COLO668 (cell line): ENCODE measurements at regions not wholly inside any gene's neighbourhood (a gene's known extent, or its start where the extent isn't known, plus 50 kb on each side); places are given as distances from the start of the nearest gene placed in this dataset.

Experiments
- DNase-seq: peaks from one replicate; lab custom pipeline; 2025; ENCODE audit not compliant: unreplicated experiment; lab: John Stamatoyannopoulos, UW

DNA sequence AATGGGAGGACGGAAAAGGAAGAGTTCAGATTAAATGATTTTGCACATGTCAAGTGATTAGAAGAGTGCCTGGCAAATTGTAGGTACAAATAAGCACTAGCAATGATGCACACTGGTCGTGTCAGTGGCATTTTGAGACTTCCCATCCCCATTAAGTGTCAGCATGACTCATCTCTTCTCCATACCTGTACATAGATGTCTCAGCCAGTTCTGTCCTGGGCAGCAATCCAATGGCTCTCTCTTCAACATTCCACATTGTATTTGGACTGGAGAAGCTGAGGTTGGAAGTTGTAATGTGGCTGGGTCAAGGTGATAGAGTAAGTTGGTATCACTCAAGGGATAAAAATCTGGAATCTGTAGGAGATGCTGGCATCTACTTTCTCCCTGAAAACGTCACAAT lies 742.7 kb downstream of the VRK1 start:
- no peak for DNase-seq

DNA sequence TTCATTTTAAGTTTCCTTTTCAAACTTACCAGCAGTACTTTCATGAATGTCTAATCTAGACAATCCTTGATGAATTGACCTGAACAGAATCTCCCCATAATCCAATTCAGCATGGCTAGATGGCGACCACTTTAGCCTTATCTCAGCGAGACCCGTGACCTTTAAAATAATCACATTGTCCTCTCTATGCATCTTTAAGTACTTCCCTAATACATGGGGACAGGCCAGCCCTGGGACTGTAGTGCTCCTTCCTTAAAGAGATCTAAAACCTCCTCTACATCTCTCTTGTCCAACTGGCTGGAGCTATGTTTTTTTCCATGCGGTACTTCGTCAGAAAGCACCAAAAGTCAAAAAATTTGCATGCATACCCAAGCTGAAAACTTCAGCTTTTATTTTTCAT lies 746.0 kb downstream of the VRK1 start:
- DNase-seq = no peak

DNA sequence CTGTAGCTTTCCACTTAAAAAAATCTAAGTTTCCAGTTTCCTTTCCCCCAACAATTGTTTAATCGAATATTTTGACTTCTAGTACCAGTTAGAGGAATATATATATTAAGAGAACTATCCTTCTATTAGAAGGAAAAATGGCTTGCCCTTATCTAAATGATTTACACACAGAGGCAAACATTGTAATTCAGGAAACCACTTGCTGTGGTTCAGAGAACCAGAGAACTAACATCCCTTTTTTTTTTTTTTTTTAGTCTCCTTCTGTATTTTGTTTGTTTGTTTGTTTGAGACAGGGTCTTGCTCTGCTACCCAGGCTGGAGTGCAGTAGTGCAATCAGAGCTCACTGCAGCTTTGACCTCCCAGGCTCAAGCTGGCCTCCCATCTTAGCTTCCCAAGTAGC lies 746.6 kb downstream of the VRK1 start:
- no peak for DNase-seq

DNA sequence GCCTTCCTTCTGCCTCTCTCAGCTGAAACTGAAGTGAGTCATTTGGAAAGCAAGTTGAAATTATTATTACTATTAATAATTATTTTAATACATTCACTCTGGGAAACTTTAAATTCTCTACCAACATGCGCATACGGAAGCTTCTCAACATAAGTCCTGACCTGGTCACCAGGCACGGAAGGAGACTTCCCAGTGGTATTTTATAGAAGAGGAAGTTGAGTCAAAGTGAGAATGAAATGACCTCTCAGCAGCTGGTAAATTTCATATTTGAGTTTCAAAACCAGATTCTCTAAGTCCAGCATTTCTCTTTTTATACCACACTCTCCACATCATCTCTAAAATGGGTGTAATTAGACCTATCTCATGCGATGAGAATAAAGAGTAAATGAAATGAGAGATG lies 747.4 kb downstream of the VRK1 start:
- no peak for DNase-seq

DNA sequence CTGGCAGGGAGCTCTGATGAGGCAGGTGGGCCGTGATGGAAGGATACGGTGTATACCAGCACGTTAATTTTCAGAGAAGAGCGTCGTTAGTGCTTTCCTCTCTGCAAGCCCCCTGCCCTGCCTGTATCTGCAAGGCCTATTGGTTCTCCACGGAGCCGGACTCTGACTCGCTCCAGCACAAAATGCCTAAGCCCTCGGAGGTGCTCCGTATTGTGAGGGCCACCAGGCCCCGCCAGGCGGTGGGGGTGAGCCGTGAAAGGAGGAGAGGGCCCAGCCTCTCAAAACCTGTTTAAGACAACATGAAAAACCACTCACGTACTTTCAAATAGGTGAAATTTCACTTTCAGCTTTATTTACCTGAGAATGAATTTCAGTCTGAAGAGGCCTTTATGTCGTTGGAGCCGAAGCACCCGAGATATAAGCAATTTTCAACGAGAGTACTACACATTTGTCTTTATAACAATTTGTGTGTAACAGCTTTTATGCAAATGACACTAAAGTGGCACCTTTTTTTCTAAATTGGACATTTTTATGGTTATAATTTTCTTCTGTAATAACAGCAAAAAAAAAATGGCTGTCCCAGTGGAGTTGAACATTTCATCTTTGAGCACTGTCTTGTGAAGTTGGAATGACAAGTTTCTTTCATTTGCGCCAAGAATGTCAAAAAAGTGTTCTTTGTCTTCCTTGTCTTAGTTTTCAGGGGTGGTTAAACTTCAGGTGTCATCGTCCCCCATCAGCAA lies 749.5 kb downstream of the VRK1 start:
- no peak for DNase-seq

DNA sequence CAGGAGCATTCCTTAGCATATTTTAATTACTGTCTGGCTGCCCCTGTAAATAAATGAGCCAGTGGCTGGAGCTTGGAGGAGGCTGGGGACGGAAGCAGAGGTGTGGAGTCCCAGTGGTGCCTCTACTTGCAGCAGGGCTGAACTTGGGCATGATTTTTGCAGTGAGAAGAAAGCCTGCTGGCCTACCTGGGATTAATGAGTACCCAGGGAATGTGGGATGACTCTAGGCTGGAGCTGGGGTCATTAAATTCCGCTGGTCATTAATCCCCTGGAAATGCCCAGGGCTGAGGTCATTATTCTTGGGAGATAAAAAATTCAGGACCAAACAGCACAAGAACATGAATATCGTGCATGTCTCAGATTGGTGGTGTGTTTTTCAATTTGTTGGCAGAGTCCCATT lies 753.3 kb downstream of the VRK1 start:
- DNase-seq = no peak

DNA sequence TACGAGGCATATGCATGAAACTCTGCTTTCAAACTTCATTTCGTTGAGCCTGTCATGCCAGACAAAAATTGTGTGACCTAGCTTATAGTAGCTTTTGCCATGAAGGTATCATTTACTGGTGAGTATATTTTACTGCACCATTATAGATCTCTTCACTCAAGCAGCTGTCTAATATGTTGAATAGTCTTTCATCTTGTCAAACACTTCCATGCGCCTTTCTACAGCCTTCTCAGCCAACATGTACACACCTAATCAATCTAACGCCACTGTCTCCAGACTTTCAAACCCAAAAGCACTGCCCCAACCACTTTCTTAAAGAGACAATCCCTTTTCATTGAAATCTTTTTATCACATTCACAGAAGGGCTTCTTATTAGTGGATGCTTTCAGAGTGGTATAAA lies 757.4 kb downstream of the VRK1 start:
- DNase-seq = no peak

DNA sequence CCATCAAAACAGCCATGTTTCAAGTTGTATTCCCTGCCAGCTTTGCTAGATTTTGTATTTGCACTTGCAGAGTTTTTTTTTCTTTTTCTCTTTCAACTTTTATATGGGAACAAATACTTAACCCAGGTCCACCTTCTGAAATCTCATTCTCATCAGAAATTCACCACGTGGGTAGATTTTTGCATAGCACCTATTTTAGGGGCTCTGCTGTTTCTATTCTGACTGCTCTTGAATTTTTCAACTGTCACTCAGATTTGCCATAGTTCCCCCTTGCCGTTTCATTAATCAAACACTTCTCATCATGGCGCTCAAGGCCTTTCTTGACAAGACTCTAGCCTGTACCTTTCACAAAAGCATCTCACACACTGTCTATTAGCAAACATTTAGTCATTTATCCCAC lies 767.2 kb downstream of the VRK1 start:
- DNase-seq = no peak

DNA sequence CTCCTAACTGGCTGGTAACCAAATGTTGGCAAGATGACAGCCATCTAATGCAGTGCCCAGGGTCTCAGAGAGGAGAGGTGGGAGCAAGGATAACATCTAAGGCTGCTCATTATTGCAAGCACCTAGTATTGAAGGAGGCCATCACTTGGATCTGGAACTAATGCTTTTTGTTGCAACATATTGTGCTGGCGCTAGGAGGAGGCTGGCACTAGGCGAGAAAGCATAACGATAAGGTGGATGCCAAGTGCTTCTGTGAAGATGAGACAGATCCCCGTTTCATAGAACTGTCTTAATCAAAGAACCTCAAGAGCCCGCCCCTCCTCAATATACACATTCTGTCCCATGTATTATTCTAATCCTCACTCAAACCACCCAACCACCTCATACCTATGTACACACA lies 774.0 kb downstream of the VRK1 start:
- DNase-seq = no peak

DNA sequence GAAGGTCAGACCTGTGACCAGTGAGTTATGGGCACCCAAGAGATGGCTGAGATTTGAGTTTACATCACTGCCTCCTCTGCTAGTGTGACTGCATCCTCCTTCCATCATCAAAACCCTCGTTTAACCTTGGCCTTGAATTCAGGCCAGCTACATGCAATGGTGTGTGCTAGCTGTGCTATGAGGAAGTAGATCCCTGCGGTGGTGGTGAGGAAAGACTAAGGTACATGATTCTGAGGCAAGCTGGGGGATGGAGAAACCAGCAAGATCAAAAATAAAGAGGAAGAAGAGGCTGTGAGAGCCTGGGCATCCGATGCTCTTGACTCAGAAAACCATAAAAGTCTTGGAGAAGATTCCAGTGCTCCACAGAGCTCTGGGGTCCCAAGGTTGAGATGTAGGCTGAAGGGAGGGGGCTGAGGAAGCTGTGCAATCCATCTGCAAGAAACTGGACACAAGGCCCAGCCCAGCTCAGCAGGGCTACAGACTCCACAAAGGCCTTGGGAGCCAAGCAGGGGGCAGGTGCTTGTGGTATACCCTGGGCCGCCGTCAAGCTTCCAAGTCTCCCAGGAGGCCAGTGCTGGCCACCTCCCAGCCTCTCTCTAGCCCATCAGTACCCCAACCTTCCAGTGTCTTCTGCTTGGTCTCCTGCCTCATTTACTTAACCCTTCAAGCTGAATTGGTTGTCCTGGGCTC lies 774.8 kb downstream of the VRK1 start:
- DNase-seq = no peak

DNA sequence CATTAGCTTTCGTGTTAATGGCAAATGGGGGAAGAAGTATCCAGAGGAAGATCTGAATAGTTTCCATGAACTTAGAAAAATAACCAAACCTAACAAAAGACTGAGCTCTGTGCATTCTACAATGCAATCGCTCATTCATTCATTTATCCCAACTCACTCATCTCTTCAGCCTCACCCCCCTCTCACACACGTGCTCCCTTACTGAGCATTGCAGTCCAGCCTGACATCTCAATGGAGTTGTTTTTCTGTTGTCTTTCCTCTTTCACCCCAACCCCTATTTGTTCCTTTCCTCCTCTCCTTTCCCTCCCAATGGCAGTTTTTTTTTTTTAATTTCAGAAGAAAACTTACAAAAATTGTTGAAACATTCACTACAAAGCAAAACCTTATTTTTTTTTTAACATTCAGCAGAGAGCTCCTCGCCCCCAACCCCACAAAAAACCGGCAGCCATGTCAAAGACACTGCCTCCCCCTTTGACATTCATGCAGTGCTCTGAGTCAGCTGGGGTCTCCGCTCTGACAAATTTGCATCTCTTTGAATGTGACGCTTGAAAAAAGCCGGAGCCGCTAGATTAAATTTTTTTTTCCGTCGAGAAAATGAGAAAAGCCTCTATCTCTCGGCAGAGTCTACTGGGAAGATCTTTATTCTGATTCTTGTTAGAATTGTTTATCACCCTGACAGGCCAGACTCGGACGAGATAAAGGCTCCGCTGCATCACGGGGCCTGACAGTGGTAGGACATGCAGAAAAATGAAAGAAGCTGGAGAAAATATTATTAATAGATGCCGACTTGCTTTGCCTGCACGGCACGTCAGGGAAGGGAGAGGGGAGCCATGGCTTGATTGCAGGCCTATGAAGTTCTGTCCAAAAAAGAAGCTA lies 775.6 kb downstream of the VRK1 start:
- no peak for DNase-seq

DNA sequence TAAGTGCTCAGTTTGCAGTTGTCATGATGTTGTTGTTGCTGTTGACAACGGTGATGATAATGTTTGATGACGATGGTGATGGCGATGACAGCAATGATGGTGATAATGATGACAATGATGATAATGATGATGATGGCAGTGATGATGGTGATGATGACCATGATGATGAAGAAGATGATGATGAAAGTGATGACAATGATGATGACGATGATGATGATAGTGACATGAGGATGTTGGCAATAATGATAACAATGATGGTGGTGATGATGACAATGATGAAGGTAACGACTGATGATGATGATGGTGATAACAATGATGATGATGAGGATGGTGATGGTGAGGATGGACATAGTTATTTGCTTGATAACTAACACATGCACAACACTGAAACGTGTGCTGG lies 778.5 kb downstream of the VRK1 start:
- no peak for DNase-seq

DNA sequence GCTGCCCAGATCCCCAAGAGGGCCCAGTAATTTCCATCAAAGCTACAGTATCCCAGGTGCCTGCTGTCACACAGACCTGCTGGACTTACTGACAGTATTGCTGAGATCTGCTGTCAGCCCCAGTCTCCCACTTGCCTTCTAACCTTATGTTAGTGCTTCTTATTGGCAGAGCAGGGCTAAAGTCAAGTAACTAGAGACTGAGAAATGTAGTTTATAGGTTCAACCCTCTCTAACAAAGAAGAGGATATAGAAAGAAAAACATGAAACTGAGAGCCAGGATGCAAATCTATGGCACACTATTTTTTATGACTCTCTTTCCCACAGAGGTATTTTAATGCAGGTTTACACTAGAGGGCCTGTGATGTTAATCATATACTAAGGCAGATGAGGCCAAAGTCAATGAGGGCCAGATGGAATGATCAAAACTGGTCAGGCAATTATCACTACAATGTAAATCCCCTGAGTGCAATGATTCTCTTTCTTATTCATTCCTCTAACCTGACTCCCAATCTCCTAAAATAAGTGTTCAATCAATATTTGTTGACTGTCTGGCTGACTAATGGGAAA lies 781.9 kb downstream of the VRK1 start:
- no peak for DNase-seq

DNA sequence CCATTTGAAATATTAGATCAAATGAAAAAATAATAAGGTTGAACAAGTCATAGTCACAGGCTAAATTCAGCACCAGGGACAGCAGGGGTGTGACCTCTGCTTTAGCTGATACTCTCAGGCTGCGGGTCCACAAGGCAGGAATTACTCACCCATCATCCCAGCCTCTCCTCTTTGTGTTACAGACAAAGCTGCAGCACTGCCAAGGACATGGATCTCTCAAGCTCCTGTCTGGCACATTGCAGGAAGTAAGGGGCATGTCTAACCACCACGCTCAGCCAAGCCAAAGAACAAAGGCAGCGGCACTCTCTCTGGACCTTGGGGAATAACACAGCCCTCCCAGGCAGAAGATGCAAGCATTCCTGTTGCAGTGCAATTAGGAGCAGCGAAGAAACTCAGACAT lies 783.8 kb downstream of the VRK1 start:
- DNase-seq = no peak

DNA sequence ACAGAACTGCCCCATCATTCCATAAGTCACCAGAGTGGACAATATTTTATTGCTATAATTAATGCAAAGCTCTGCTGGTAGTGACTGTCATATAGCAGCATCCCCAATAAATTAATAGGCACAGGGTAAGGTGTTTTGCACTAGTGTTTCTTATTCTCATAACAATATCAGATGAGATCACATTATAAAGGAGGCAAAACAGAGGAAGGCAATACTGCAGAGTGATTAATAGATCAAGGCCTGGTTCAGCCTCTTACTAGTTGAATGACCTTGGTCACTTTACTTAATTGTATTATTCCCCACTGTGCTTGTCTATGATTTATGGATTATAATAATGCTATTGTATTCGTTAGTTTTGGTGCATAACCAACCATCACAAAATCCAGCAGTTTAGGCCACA lies 784.8 kb downstream of the VRK1 start:
- no peak for DNase-seq

DNA sequence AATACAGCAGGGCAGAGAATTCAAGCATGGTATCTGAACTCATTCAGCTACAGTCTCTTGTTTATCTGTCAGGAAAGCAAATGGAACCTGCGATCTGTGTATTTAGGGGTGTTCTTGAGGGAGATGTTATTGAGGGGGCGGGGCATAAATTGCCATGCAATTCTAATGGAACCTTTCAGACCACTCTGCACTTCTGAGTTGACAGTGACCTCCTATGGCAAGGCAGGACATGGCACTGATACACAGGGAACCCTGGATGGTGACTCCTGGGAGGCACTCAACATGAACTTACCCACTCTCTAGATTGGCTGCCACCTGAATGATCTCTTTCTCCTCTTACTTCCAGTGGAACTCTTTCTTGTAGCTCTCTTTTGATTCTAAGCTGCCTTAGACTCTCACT lies 787.3 kb downstream of the VRK1 start:
- no peak for DNase-seq

DNA sequence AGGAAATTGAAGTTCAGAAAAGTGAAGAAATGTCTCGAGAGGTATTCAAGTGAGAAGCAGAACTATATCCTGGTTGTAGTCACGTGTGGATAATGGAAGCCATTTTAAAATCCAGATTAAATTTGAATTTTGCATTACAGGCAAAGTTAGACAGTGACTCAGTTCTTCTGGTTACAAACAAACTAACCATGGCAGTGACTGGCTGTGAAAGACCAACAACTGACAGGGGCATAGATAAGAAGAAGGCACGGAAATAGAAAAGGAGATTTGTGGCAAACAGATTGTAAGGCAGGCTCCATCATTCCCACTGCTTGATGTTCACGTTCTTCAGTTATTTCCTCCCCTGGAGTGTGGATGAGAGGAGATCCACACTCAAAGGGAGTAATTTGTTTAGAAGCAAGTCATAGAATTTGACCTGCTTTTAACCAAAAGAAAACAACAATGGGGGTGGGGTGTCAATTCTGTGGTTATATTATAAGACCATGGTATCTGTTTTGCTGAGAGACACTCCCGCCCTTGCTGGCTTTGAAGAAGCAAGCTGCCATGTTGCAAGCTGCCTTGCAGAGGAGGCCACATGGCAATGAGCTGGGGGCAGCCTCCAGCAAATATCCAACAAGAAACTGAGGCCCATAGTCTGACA lies 795.3 kb downstream of the VRK1 start:
- no peak for DNase-seq

DNA sequence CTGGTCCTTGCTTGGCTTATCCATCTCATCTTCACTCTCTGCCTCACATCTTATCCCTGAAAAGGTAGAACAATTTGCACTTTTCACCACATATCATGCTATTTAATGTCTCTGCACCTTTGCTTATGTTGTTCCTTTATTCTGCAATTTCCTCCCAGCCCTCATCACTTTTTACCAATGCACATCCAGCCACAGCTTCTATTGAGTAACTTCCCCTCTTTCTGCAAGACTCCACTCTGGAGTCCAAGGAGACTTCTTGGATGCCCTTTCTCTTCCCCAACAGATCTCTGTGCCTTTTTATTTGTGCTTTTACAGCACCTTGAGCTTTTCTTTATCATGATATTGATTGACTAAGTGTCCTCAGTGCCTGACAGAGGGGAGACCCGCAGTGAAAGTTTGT lies 797.1 kb downstream of the VRK1 start:
- DNase-seq = no peak

DNA sequence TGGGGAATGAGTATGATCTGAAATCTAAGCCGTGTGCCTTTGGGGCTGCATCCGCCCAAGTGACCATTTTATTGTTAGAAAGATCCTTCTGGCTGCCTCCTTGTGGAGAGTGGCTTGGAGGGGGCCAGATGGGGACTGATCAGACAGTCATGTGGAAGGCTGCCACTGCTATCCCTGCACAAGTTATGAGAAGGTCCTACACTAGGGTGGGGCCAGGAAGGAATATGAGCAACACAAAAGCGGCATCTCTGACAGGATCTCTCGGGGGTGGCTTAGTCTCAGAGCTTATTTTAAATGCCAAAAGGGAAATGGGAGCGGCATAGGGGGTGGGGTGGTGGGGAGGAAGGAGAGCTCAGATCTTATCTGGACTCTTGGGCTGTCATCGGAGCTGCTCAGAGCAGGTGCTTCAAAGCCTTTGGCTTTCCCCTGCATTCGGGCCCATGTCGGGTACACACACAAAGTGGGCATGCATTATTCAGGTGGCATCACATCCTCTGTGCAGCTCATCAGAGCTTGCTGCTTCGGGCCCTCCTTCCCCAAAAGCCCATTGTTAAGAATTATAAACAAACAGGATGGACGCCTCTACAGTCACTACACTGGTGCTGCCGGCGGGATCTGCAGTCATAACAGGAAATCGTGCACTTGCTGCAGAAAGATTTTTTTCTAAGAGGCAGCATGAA lies 805.4 kb downstream of the VRK1 start:
- no peak for DNase-seq

DNA sequence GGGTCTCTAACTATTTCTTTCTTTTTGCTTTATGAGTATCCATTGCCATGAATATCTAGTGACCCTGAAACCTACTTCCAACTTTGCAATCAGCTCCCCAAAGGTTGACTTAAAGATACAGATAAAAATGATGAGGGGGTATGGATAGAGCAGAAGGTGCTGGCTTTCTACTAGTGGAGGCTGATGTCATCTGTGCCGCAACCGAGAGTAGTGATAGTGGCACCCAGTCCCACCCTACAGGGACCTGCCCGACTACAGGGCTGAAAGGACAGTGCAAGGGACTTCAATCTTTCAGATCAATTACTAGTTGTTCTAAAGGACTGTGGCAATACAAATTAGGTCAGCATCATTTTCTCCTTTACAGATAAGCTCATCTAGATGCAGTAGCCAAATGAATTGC lies 806.0 kb downstream of the VRK1 start:
- no peak for DNase-seq

DNA sequence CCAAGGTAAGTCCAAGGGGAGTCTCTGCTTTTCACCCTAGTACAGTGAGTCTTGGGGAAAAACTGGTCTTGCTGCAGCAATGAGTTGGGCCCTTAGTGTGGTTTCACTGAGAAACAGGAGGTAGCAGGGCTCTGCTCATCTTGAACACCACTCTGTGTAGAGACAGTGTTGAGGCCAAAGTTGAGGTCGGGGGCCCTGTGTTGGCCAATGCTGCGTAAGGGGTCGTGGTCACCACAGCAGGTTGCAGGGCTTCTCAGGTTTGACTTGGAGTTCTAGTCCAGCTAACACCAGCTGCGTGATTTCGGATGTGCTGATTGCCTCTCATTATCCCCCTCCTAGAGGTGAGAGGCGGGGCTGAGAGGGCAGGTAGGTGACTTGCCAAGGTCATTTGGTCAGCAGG lies 807.5 kb downstream of the VRK1 start:
- DNase-seq = no peak
